K562 (cell line): ENCODE measurements at regions not wholly inside any gene's neighbourhood (a gene's known extent, or its start where the extent isn't known, plus 50 kb on each side); places are given as distances from the start of the nearest gene placed in this dataset.

Source experiments
- CBX1 ChIP-seq: sonication (generic); IDR thresholded peaks from 2 replicates; pipeline ENCODE4 v1.6.1; 2016; ENCODE audit warnings: antibody characterized with exemption, low read depth, mild to moderate bottlenecking
- JUND ChIP-seq, 2 experiments: IDR thresholded peaks; 2 replicates in 1 of 2; 3 replicates in 1 of 2; pipeline ENCODE4 v1.6.1; 2011; ENCODE audit warnings: borderline replicate concordance in 2 of 2, low read depth in 2 of 2, low read length in 2 of 2, improper control_type of control experiment in 1 of 2, missing biosample characterization in 1 of 2, missing genetic modification characterization in 1 of 2, missing genetic modification reagents in 1 of 2
- MYNN ChIP-seq, 2 experiments: sonication (generic); formaldehyde crosslinking in 1 of 2; IDR thresholded peaks; 2 replicates each; pipeline versions ENCODE4 v1.5.0 to v1.6.1; 2016 to 2020; ENCODE audit warnings: antibody characterized with exemption in 1 of 2, missing genetic modification reagents in 1 of 2
- SRSF7 ChIP-seq: fragments of 200-400 bp; formaldehyde crosslinking; optimal IDR thresholded peaks from 2 replicates; pipeline ENCODE3; 2017; ENCODE audit warnings: mild to moderate bottlenecking, low read depth, low read length
- ZNF766 ChIP-seq: fragments of 200-800 bp; sonication (Bioruptor generic); conservative IDR thresholded peaks from 2 replicates; pipeline ENCODE4 v1.6.1; 2016; ENCODE audit warnings: missing genetic modification characterization, missing compliant biosample characterization
- TF ChIP-seq, protein P1 (sequence below): sonication (generic); formaldehyde crosslinking; IDR thresholded peaks from 2 replicates; pipeline ENCODE4 v1.8.1; 2023; ENCODE audit warnings: mild to moderate bottlenecking, missing genetic modification reagents, moderate library complexity

DNA sequence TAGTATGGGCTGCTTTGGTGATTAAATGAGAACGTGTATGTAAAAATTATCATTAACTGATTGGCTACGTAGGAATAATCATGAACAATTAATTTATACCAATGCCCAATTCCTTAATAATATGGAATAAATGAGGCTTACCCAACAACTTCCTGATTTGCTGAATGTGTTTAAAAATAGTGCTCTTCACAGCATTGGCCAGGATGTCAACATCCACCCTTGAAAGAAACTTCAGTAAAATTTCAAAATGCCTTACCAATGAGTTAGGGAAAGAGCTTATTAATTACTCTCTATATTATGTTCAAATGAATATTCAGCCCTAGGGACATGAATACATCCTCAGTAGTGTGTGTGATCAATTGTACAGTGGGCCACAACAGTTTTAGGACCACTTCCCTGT lies 401.4 kb downstream of the PSAT1 start:
- TF ChIP-seq ZNF766 (CRISPR knock-in tag), result no peak
- no peak for TF ChIP-seq MYNN (IDR thresholded peaks at IDR 0.05)
- no peak for TF ChIP-seq MYNN (CRISPR knock-in tag; IDR thresholded peaks at IDR 0.05)
- TF ChIP-seq, protein P1, sequence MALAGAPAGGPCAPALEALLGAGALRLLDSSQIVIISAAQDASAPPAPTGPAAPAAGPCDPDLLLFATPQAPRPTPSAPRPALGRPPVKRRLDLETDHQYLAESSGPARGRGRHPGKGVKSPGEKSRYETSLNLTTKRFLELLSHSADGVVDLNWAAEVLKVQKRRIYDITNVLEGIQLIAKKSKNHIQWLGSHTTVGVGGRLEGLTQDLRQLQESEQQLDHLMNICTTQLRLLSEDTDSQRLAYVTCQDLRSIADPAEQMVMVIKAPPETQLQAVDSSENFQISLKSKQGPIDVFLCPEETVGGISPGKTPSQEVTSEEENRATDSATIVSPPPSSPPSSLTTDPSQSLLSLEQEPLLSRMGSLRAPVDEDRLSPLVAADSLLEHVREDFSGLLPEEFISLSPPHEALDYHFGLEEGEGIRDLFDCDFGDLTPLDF (CRISPR knock-in tag), result no peak
- TF ChIP-seq JUND (IDR thresholded peaks at IDR 0.05; ENCODE audit: borderline replicate concordance, low read depth, low read length), result no peak
- no peak for TF ChIP-seq JUND (tag; IDR thresholded peaks at IDR 0.05; ENCODE audit: borderline replicate concordance, low read depth, low read length)
- no peak for TF ChIP-seq CBX1
- no peak for TF ChIP-seq SRSF7
